GM18907 (cell line): ENCODE measurements at regions not wholly inside any gene's neighbourhood (a gene's known extent, or its start where the extent isn't known, plus 50 kb on each side); places are given as distances from the start of the nearest gene placed in this dataset.

Experiments used
- ATAC-seq: cut with Tn5 transposase; IDR thresholded peaks from one replicate; pipeline ENCODE4 v1.9.1; 2021; ENCODE audit warnings: mild to moderate bottlenecking, moderate library complexity; ENCODE audit not compliant: unreplicated experiment

DNA sequence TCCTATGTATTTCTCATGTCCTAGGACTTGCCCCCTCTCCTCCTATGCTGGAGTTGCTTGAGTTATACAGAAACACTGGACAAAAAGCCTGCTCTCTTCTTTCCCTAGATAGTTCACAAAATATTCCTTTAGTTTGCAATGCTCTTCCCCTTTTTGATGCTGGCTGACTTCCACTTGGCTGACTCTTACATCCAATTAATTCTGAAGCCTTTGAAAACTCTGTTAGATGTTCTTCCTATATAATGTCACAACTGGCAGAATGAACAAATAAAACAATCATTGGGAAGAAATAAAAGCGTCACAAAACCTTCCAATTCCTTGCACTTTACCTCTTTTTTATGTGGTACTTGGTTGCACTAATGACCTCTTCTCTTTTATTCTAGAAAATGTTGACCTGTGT, 253.8 kb upstream of the CITED2 start:
- ATAC-seq: no peak

DNA sequence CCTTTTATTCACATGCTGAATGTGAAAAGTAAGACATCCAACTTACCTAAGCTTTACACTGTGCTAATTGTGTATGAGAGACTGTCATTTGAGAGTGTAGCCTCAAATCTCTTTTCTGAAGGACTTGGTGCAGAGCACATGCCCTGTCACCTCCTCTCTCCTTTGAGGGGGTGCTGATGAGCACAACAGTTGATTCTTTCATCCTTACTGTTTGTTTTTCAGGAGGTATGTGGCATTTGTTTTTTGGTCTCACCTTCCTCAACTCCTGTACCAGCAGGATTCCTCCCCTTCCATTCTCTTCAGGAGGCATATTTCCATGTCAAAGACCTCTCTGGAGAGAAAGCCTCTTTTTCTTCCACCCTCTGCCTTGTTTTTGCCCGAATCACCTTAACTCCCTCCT, 252.6 kb upstream of the CITED2 start:
- ATAC-seq: no peak

DNA sequence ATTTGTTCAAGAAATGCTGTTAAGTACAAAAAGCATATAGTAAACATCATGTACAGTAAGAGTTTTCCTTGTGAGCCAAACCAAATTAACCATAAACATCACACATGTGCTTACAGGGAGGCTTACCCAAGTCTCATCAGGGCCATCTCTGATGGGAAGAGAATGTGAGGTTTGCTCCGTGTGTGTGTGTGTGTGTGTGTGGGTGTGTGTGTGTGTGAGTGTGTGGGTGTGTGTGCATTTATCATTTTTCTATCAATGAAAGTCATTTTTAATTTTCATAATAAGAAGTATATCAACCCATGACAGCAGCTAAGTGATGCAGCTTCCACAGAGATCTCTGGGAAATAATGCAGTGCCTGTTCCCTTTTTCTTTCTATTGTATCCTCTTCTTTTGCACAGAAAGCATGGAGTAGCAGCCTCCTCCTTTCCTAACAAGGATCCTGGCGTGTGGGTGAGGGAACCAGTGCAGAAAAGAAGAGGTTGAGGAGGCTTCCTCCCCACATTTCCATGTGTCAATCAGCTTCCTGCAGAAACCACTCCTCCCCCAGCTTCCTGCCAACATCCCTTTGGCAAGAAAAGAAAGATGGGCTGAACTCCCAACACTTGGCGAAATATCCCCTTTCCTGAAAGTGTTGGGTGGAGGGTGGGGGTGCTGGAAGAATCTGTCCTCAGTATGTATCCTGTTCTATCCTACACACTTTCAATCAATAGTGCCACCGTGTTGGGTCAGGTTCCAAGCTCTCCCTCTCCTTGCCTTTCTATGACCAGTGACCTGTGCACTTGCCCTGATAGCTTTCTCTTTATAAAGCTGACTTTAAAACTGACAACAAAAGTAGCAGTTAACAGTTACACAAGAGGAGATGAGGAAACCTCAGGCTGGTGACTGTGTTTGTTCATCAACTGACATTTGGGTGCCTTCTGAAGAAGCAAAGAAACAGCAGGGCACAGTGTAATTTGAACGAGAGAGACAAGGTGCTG, 251.8 kb upstream of the CITED2 start:
- no peak for ATAC-seq

- no peak for ATAC-seq
Measured at GRCh38 chr6:139625081-139625939, 250.9 kb upstream of the CITED2 start.

GRCh38 chr6:139623372-139623771, 248.9 kb upstream of the CITED2 start:
- ATAC-seq: no peak

- no peak for ATAC-seq
Measured at GRCh38 chr6:139613496-139613895, 239.0 kb upstream of the CITED2 start.

DNA sequence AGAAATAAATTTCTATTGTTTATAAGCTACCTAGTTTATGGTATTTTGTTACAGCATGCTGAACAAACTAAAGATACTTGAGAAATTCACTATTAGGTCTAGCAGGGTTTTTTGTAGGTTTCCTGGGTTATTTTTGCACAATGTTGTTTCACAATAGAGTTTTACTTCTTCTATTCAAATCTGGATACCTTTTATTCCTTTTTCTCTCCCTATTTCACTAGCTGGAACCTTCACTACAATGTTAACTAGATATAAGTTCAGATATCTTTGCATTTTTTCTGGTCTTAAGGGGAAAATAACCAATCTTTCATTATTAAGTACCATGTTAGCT, 237.7 kb upstream of the CITED2 start:
- no peak for ATAC-seq

DNA sequence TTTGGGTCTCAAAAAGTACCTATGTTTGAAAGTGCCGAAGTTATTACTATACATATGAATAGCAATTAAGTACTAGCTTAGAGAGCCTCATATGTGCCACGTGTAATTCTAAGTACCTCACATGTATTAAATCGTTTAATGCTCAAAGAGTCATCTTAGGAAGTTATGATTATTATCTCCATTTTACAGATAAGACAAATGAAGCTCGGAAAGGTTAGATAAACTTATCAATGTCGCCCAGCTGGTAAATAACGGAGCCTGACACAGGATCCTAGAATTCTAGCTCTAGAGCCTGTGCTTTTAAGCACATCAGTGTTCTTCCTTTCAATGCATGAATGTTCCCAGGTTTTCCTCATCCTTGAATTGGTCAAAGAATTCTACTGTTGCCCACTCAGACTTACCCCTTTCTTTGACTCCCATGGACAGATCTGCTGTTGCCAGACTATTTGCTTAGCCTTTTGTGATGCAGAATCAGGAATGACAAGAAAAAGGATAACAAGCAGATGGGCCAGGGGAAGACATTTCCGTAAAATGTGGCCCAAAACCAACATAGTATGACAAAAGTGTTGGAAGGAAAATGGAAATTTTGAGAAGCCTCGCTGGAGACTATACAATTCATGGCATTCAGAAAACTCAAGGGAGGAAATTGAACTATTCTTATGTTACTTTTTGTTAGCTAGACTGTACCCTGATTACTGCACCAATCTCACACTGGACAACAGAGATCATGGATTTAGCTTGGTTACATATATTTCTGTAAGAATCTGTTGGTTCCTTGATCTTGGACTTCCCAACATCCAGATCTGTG, 237.1 kb upstream of the CITED2 start:
- ATAC-seq: no peak

- no peak for ATAC-seq
Measured at GRCh38 chr6:139608466-139609261, 234.2 kb upstream of the CITED2 start.

GRCh38 chr6:139605350-139605749, 230.9 kb upstream of the CITED2 start:
- no peak for ATAC-seq

DNA sequence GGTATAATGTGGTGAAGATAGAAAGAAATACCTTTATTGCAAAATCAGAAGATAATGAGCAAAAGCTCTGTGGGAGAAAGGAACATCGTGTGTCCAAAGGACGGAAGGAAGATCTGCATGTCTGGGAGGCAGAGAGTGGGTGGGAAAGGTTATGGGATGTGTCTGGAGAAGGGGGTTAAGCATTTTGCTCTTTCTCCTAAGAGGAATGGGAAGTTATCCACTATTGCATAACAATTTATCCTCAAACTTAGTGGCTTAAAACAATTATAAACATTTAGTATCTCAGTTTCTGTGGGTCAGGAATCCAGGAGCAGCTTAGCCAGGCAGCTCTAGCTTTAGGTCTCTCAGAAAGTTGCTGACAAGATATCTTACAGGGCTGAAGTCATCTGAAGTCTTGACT, 229.1 kb upstream of the CITED2 start:
- no peak for ATAC-seq

DNA sequence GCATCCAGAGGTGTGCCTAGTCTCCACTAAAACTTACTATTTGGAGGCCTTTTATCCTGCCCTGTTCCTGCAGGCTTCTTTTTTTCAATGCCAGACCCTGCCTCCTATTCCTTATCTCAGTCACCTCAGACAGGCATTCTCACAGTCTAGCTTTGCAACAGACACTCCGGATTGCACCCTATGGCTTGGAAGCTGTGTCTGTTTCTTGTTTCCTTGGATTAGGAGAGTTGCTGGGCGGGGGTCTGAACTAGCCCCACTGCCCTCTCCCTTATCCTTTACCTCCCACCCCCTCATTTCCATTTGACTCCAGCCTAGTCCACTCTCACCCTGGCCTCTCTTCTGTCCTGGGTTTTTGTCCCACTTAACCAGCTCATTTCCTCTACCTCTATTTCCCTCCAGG, 228.1 kb upstream of the CITED2 start:
- no peak for ATAC-seq

GRCh38 chr6:139600919-139601475, 226.5 kb upstream of the CITED2 start:
- ATAC-seq: peak; percentile 99

- ATAC-seq: peak; percentile 27
Measured at GRCh38 chr6:139600343-139600742, 225.9 kb upstream of the CITED2 start.

DNA sequence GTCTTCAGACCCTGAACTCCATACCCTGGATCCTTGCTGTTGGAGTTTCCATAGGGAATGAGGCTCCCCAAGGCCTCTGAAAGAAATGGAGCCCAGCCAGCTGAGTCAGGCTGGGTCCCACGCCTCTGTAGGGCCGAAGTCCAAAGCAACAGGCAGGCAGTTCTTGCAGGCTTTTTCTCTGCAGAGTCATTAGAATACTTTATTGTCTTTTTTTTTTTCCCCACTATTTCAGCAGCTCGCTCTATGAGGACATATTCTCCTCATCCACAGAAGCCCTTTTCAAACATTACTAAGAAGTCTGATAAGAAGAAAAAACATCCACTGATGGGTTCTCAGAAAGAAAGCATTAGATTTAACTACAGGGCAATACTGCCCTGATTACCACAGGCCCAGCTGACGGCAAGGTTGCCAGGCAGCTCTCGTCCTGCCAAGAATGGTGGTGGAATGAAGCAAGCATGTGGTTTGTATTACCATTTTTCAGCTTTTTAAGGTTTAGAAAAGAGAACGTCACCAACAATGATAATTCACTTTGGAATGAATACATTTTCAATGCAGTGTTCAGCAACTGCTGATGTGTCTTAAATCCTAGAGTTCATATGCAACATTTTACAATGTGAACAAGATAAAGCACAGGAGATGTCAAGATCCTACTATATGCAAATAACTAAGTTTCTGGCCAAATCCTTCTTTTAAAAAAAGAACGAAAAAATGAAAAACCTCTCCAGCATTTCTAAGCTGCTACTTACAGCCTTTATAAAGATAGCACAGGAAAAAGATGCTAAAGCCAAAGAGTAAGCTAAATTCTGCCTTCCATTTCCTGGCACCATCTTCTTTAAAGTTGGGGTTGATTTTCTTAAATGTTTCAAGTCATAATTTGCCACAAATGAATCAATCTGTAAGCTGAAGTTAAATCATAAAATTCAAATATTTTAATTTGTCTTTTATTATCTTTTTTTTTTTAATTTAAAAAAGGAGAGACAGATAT, 223.6 kb upstream of the CITED2 start:
- no peak for ATAC-seq

DNA sequence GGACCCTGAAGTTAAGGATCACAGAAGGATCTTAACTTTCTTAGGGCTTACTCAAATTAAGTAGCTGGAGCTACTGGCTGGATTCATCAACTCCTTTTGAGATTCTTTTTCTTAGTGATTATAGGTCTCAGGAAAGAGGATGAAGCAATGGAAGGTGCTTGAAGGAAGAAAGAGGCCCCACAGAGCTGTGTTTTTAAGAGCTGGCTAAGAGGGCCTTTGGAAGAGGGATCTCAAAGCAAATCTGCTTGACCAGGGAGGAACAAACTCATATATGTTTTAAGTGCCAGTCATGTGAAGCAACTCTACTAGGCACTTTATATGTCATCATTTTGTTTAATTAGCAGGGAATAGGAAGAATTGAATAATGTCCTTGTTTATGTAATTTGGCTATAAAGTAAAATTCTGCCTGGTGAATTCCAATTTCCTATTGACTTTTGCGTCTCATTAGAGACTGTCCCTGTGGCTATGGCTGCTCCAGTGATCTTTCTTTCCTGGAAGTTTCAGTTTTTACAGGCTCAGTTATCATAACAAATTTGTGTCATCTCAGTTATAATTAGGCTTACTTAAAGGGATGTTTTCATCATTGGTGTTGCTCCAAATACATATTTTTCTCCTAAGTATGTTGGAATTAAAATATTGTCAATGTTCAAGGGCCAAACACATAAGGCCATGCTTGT, 222.8 kb upstream of the CITED2 start:
- no peak for ATAC-seq

DNA sequence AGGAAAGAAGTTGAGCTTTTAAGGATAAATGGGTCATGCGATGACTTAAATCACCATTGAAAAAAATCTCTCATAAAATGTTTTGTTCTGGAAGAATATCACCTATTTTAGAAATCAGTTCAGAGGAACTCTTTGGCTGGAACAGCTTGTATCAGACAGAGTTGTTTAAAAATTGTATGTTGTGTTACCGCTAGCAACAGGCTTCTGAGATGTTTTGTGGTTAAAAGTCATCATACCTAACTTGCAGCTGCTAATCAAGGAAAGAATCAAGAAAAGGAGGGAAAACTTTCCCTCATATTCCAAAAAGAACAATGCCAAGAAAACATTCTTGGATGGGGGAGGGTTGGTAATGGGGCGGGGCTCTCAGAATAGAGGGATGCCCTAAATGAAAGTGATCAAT, 220.7 kb upstream of the CITED2 start:
- no peak for ATAC-seq

- no peak for ATAC-seq
Measured at GRCh38 chr6:139594333-139594965, 220.0 kb upstream of the CITED2 start.
